Adrenal gland (tissue), 5 donors: ENCODE measurements at regions not wholly inside any gene's neighbourhood (a gene's known extent, or its start where the extent isn't known, plus 50 kb on each side); places are given as distances from the start of the nearest gene placed in this dataset.

Experiments used
- POLR2A ChIP-seq, 2 donors: fragments of 450-650 bp; IDR thresholded peaks; one replicate each; pipeline ENCODE4 v1.6.1; 2017; ENCODE audit warnings: antibody characterized with exemption in 2 of 2, mild to moderate bottlenecking in 2 of 2, moderate library complexity in 1 of 2
- TF ChIP-seq, protein P1 (sequence below), 6 experiments: fragments of 450-650 bp in 4 of 6; fragments of 200-600 bp in 2 of 6; sonication (generic) in 1 of 6; IDR thresholded peaks; 1 replicate in 5 of 6; 2 replicates in 1 of 6; pipeline versions ENCODE4 v1.5.1 to v1.8.0; 2016 to 2021; ENCODE audit warnings: antibody characterized with exemption in 6 of 6, mild to moderate bottlenecking in 2 of 6, moderate library complexity in 1 of 6
- donor health status: DM: no; HTN: no; CAD: no.

DNA sequence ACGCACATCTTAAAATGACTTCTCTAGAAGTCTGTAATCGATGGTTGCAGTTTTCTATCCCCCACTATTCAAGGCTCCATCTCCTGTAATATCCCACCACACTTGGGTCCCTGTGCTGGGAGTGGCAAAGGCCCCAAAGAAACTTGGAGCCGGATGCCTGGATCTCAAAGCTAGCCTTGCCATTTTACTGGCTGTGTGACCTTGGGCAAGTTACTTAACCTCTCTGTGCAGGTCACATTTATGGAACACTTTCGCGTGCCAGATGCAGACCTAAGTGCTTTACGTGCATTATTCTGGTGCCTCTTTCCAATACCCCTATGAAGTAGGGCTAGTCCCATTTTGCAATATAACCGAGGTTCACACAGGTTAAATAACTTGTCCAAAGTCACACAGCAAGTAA, 151.8 kb upstream of the PRMT8 start:
- TF ChIP-seq, protein P1, sequence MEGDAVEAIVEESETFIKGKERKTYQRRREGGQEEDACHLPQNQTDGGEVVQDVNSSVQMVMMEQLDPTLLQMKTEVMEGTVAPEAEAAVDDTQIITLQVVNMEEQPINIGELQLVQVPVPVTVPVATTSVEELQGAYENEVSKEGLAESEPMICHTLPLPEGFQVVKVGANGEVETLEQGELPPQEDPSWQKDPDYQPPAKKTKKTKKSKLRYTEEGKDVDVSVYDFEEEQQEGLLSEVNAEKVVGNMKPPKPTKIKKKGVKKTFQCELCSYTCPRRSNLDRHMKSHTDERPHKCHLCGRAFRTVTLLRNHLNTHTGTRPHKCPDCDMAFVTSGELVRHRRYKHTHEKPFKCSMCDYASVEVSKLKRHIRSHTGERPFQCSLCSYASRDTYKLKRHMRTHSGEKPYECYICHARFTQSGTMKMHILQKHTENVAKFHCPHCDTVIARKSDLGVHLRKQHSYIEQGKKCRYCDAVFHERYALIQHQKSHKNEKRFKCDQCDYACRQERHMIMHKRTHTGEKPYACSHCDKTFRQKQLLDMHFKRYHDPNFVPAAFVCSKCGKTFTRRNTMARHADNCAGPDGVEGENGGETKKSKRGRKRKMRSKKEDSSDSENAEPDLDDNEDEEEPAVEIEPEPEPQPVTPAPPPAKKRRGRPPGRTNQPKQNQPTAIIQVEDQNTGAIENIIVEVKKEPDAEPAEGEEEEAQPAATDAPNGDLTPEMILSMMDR (IDR thresholded peaks at IDR 0.05): no peak
- no peak for TF ChIP-seq POLR2A (IDR thresholded peaks at IDR 0.05)
